ENCODE measurements at regions not wholly inside any gene's neighbourhood (a gene's known extent, or its start where the extent isn't known, plus 50 kb on each side); places are given as distances from the start of the nearest gene placed in this dataset.

GRCh38 chr4:124964251-124964650 lies 251.7 kb upstream of the ANKRD50 start:
- no peak for TF ChIP-seq ELK1 (IDR thresholded peaks at IDR 0.05; ENCODE audit: borderline replicate concordance, low read depth, low read length)
- TF ChIP-seq POLR2A (IDR thresholded peaks at IDR 0.05; ENCODE audit: low read depth, low read length) = no peak

Measured in IMR-90 (cell line).